ENCODE measurements at regions not wholly inside any gene's neighbourhood (a gene's known extent, or its start where the extent isn't known, plus 50 kb on each side); places are given as distances from the start of the nearest gene placed in this dataset.

DNA sequence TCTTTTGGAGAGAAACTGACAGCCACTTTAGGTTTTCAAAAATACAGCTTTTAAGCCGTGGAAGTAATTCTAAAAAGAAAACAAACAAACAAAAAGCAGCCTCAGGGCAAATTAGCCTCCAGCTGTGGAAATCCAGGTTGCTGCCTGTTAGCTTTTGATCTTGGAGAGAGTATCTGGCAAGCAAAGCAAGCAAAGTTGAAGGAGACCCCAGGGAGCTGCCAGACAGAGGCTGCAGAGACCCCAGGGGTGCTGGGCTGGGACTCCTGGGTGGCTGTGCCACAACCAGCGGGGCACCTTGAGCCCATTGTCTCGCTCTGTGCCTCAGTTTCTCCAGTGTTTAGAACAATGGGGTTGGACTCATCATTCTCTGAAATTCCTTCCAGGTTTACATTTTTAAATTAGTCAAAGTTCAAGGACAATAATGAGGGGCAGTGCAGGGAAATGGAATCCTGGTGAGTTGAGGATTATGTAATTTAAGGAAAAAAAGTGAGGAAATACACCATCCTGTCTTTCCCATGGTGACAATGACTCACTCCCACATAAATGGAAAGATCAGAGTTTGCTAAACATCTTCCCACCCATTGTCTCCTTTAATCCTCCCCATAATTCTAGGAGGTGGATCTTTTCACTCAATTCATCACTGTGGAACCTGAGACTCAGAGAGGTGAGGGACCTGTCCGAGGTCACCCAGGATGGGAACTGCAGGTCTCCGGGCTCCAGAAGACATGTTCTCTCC, 480.5 kb downstream of the MATN1 start:
- ATAC-seq (ENCODE audit: low FRiP score in 2 of 2) = no peak

GRCh38 chr1:30242168-30242567, 481.2 kb downstream of the MATN1 start:
- H3K36me3 ChIP-seq = no peaks in the 10 kb centered on the region
- TF ChIP-seq POLR2A (IDR thresholded peaks at IDR 0.05) = no peak
- TF ChIP-seq, protein P1, sequence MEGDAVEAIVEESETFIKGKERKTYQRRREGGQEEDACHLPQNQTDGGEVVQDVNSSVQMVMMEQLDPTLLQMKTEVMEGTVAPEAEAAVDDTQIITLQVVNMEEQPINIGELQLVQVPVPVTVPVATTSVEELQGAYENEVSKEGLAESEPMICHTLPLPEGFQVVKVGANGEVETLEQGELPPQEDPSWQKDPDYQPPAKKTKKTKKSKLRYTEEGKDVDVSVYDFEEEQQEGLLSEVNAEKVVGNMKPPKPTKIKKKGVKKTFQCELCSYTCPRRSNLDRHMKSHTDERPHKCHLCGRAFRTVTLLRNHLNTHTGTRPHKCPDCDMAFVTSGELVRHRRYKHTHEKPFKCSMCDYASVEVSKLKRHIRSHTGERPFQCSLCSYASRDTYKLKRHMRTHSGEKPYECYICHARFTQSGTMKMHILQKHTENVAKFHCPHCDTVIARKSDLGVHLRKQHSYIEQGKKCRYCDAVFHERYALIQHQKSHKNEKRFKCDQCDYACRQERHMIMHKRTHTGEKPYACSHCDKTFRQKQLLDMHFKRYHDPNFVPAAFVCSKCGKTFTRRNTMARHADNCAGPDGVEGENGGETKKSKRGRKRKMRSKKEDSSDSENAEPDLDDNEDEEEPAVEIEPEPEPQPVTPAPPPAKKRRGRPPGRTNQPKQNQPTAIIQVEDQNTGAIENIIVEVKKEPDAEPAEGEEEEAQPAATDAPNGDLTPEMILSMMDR (IDR thresholded peaks at IDR 0.05) = no peak
- TF ChIP-seq EP300 (IDR thresholded peaks at IDR 0.05) = no peak
- TF ChIP-seq POLR2AphosphoS5 (IDR thresholded peaks at IDR 0.05) = no peak
- no peaks in the 10 kb centered on the region for H3K4me1 ChIP-seq
- ATAC-seq (ENCODE audit: low FRiP score in 2 of 2) (no peak), DNase-seq (no peak)
- no peaks in the 10 kb centered on the region for H3K9me3 ChIP-seq
- 66 to 68% methylated on average over 9 of the region's 9 CpGs for WGBS, 2 donors
- H3K27ac ChIP-seq = no peak overlapping the region
- no peaks in the 10 kb centered on the region for H3K27me3 ChIP-seq
- no peak overlapping the region for H3K4me3 ChIP-seq

More for the DNA sequence above, 480.5 kb downstream of the MATN1 start:
- H3K4me1 ChIP-seq = no peaks in the 10 kb centered on the region
- H3K9me3 ChIP-seq = no peaks in the 10 kb centered on the region
- WGBS, 2 donors = 45 to 51% methylated on average over 5 of the region's 5 CpGs
- H3K36me3 ChIP-seq = no peaks in the 10 kb centered on the region
- TF ChIP-seq POLR2A (IDR thresholded peaks at IDR 0.05) (no peak), POLR2AphosphoS5 (IDR thresholded peaks at IDR 0.05) (no peak), EP300 (IDR thresholded peaks at IDR 0.05) (no peak)
- TF ChIP-seq, protein P1 (IDR thresholded peaks at IDR 0.05) = no peak
- H3K27me3 ChIP-seq = no peaks in the 10 kb centered on the region
- no peak overlapping the region for H3K4me3 ChIP-seq
- H3K27ac ChIP-seq = no peak overlapping the region
- no peak for DNase-seq

- ATAC-seq (ENCODE audit: low FRiP score in 2 of 2) (no peak), DNase-seq (no peak)
- Histone ChIP-seq H3K4me1 (no peaks in the 10 kb centered on the region), H3K9me3 (no peaks in the 10 kb centered on the region), H3K36me3 (no peaks in the 10 kb centered on the region), H3K27me3 (no peaks in the 10 kb centered on the region), H3K4me3 (no peak overlapping the region), H3K27ac (no peak overlapping the region)
- 18 to 62% methylated on average over 2 to 3 of the region's 3 CpGs for WGBS, 2 donors
- TF ChIP-seq POLR2AphosphoS5 (IDR thresholded peaks at IDR 0.05) = no peak
- TF ChIP-seq POLR2A (IDR thresholded peaks at IDR 0.05) = no peak
Measured at GRCh38 chr1:30241681-30242080, 481.7 kb downstream of the MATN1 start.

DNA sequence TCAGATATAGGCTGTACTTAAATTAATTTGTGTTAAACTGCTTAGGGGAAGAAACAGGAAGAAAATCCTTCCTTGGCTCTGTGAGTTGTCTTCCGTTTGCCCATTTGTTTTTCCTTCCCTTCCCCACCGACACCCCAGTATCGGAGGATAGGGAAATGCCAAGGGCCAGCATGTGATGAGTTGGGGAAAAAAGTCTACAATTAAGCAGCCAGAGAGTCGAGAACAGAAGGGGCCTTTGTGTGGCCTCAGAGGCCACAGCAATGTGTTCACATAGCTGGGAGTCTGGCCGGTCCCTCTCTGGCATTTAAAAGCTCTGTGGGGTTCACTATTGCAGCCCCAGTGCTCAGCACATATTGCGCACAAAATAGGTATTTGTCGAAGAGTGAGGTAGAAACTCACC, 489.3 kb downstream of the MATN1 start:
- Histone ChIP-seq H3K4me1 (no peaks in the 10 kb centered on the region), H3K4me3 (no peak overlapping the region), H3K27me3 (no peaks in the 10 kb centered on the region), H3K27ac (no peak overlapping the region), H3K9me3 (no peaks in the 10 kb centered on the region), H3K36me3 (no peaks in the 10 kb centered on the region)
- ATAC-seq (ENCODE audit: low FRiP score in 2 of 2) = no peak
- TF ChIP-seq EP300 (IDR thresholded peaks at IDR 0.05) = no peak
- TF ChIP-seq, protein P1 (IDR thresholded peaks at IDR 0.05) = no peak
- DNase-seq = no peak
- WGBS, 2 donors = 73 to 77% methylated on average over 7 of the region's 7 CpGs

DNA sequence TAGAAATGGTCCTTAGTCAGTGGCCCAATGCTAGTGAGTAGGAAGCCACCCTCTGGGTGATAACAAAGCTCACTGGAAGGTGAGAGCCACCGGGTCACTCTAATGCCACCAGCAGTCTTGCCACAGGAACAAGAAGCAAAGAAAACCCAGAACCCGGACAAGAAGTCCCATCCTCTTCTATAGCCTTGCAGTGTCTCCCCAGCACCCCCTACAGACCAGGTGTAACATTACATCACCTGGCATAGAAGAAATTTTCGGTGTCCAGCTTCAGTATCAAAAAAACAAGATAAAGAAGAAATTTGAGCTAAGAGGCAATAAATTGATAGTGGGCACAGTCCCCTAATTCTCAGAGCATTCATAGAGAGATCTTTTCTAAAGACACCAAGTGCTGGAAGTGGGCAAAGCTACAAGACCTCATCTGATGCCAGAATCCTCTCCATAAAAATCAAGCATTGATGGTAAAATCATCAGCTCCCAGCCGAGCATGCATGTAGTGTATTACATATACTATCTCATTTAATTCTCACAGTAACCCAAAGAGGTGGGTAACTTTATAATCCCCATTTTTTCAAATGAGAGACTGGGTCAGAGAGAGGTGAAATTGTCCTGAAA, 491.0 kb downstream of the MATN1 start:
- 31 to 54% methylated on average over 4 of the region's 4 CpGs for WGBS, 2 donors
- Histone ChIP-seq H3K4me1 (no peaks in the 10 kb centered on the region), H3K9me3 (no peaks in the 10 kb centered on the region), H3K27ac (no peak overlapping the region), H3K27me3 (no peaks in the 10 kb centered on the region), H3K4me3 (no peak overlapping the region), H3K36me3 (no peaks in the 10 kb centered on the region)
- TF ChIP-seq POLR2A (IDR thresholded peaks at IDR 0.05) = no peak
- TF ChIP-seq, protein P1 (IDR thresholded peaks at IDR 0.05) = peak in 5 of 6 experiments; percentile 33 to 59 (median 54)
- no peak for TF ChIP-seq EP300 (IDR thresholded peaks at IDR 0.05)
- no peak for TF ChIP-seq POLR2AphosphoS5 (IDR thresholded peaks at IDR 0.05)
- no peak for ATAC-seq (ENCODE audit: low FRiP score in 2 of 2)
- DNase-seq = no peak

Measured in upper lobe of left lung (tissue), 6 donors.